SU-DHL-6 (cell line): ENCODE measurements at regions not wholly inside any gene's neighbourhood (a gene's known extent, or its start where the extent isn't known, plus 50 kb on each side); places are given as distances from the start of the nearest gene placed in this dataset.

ENCODE experiments used
- CTCF ChIP-seq: fragments of 200-600 bp; sonication (generic); IDR thresholded peaks from one replicate; pipeline ENCODE4 v1.5.1; 2017; ENCODE audit warnings: antibody characterized with exemption, mild to moderate bottlenecking, low read length, moderate library complexity; ENCODE audit not compliant: insufficient read depth, poor library complexity, severe bottlenecking
- EZH2phosphoT487 ChIP-seq: fragments of 200-600 bp; sonication (generic), shearing (Covaris generic); conservative IDR thresholded peaks from 2 replicates; pipeline ENCODE4 v1.6.1; 2018; ENCODE audit warnings: mild to moderate bottlenecking, antibody characterized with exemption, low read length, moderate library complexity, mixed read lengths

GRCh38 chr15:66947471-66947870 lies 117.9 kb upstream of the SMAD3 start:
- TF ChIP-seq CTCF (no peak), EZH2phosphoT487 (no peak)
